ENCODE measurements at regions not wholly inside any gene's neighbourhood (a gene's known extent, or its start where the extent isn't known, plus 50 kb on each side); places are given as distances from the start of the nearest gene placed in this dataset.

DNA sequence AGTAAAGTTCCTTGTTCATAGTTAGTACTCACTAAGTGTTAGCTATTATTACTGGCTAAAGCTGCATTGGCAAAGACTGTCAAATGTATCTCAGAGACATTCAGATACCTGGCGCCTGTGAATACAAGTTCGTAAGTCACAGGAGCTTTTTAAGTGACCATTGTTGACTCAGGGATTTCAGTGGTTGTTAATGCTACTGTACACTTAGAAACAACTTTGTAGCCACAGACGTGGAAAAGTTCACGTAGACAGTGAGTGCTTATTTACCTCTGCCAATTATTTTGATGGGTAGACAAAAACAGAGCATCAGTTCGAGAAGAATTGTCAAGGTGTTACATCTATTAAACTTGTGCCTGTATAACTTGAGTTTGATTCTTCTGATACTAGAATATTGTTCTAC is 59.1 kb upstream of the RRP15 start:
- TF ChIP-seq TRIM24 (IDR thresholded peaks at IDR 0.05) (no peak), NFYB (IDR thresholded peaks at IDR 0.05; ENCODE audit: extremely low read depth, insufficient read length) (no peak), ZFP30 (CRISPR knock-in tag; IDR thresholded peaks at IDR 0.05; ENCODE audit: borderline replicate concordance) (no peak), CTCF (IDR thresholded peaks at IDR 0.05 in 2 of 3, conservative IDR thresholded peaks at IDR 0.05 in 1 of 3; ENCODE audit: insufficient read depth in 2 of 3, low read depth in 1 of 3, low read length in 3 of 3) (no peak), HINFP (tag; conservative IDR thresholded peaks at IDR 0.05; ENCODE audit: low read depth) (no peak), IFI16 (CRISPR knock-in tag; IDR thresholded peaks at IDR 0.05) (no peak), ZBTB2 (IDR thresholded peaks at IDR 0.05) (no peak), NFIC (IDR thresholded peaks at IDR 0.05) (no peak), SMC3 (conservative IDR thresholded peaks at IDR 0.05; ENCODE audit: insufficient read depth, low read depth, low read length) (no peak), SAFB (IDR thresholded peaks at IDR 0.05; ENCODE audit: borderline replicate concordance, low read depth, low read length) (no peak), RBFOX2 (IDR thresholded peaks at IDR 0.05; ENCODE audit: low read depth, low read length) (no peak), MEIS2 (IDR thresholded peaks at IDR 0.05; ENCODE audit: partially characterized antibody) (no peak), BRD4 (IDR thresholded peaks at IDR 0.05) (no peak)

All from K562 (cell line).